ENCODE measurements at regions not wholly inside any gene's neighbourhood (a gene's known extent, or its start where the extent isn't known, plus 50 kb on each side); places are given as distances from the start of the nearest gene placed in this dataset.

DNA sequence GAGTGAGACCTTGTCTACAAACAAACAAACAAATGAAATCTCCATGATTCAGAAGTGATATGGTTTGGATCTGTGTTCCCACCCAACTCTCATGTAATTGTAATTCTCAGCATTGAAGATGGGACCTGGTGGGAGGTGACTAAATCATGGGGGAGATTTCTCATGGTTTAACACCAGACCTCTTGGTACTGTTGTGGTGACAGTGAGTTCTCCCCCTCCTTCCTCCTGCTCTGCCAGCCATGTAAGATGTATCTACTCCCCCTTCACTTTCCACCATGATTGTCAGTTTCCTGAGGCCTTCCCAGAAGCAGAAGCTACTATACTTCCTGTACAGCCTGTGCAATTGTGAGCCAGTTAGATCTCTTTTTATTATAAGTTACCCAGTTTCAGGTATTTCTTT is 438.4 kb upstream of the THBS1 start:
- TF ChIP-seq EZH2 (optimal IDR thresholded peaks at IDR 0.05; ENCODE audit: low read depth, low read length), result no peak
- no peak for TF ChIP-seq EZH2phosphoT487 (IDR thresholded peaks at IDR 0.05; ENCODE audit: low read length)

Data from MM.1S (cell line).